NAMALWA (cell line): ENCODE measurements at regions not wholly inside any gene's neighbourhood (a gene's known extent, or its start where the extent isn't known, plus 50 kb on each side); places are given as distances from the start of the nearest gene placed in this dataset.
"Not testable (repeated sequence)": the region's sequence is repeated elsewhere in the genome, so short reads cannot be mapped to it uniquely, and the experiment has no call there.

Experiments
- DNase-seq: peaks from one replicate; pipeline ENCODE4 v3.0.0-alpha.2; 2015; ENCODE audit warnings: low spot score

DNA sequence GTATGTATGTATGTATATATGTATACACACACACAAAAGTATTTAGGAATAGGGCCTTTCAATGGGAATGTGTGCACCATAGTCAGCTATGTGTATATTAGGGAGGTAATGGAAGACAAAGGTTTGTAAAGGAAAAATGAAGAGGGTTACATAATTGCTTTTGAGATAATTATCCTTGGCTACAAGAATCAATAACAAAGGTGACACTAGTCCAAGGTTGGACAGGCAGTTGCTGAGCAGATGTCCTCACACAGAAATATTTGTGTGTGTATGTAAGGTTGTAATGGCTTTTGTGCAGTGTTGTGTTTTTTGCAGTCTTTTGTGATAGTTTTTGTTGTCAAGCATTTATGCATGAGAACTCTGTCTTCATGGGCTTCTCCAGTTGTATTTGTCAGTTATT, 157.9 kb upstream of the MARCKS start:
- no peak for DNase-seq

- DNase-seq, result no peak
These were observed 155.4 kb upstream of the MARCKS start for GRCh38 chr6:113701552-113702254.

DNA sequence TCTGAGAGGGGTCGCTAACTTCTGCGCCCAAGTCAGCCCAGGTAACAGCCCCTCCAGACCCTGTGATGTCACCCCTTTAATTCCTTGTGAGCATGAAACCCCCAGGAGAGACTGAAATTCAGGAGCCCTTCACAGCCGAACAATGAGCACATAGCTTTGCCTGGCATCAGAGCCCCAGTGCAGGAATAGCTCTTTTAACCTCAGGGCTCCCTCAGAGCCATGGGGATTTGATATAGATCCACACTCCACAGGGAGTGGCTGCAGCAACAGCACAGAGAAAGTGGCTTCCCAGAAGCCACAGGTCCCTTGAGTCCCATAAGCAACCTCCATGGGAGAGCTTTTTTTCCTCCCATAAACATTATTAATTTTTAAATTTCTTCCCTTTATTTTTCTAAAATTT, 150.0 kb upstream of the MARCKS start:
- no peak for DNase-seq

DNA sequence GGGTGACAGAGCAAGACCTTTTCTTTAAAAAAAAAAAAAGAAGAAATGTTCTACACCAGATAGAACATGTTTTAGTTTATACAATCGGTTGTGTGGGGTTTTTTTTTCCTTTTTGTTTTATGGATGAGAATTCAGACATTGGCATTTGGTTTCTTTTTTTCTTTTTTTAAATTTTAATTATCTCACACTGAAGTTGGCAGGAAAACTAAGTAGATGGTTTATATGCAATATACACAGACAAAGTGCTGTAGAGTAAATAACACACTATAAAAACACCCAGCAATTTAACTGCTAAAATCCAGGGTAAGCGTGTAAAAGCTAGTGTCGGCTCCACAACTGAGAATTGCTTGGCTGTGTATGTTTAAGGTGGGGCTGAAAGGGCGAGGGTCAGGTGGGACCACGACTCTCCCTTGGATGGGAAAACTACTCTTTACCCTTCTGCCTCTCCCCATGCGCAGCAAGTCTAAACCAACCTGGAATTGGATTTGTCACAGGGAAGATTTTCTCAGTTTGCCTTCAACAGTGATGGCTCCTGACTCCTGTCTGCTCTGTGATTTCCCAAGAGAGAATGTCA, 147.1 kb upstream of the MARCKS start:
- DNase-seq, result no peak

- no peak for DNase-seq
These were observed 143.5 kb upstream of the MARCKS start for GRCh38 chr6:113713665-113714064.

DNA sequence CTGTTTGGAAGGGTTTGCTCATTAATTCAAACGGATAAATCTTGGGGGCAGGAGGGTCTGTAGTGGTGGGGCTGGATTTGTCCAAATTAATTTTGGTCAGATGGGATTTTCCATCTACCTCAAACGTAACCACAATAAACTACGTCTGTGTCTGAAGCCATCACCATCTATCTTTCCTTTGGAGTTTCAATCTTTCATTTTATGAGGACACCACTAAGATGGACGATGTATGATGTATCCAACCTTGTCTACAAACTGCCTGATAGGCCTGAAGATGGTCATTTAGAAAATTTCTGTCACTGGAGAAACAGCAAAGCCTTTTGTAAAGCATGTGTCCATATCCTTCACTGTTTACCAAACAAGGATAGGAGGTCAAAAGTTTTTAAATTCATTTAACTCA, 138.6 kb upstream of the MARCKS start:
- no peak for DNase-seq

GRCh38 chr6:113719064-113719463, 138.1 kb upstream of the MARCKS start:
- no peak for DNase-seq

GRCh38 chr6:113719545-113719944, 137.6 kb upstream of the MARCKS start:
- DNase-seq, result no peak

- no peak for DNase-seq
These were observed 134.0 kb upstream of the MARCKS start for GRCh38 chr6:113723182-113723581.

GRCh38 chr6:113724927-113725326, 132.2 kb upstream of the MARCKS start:
- not testable (repeated sequence) for DNase-seq

DNA sequence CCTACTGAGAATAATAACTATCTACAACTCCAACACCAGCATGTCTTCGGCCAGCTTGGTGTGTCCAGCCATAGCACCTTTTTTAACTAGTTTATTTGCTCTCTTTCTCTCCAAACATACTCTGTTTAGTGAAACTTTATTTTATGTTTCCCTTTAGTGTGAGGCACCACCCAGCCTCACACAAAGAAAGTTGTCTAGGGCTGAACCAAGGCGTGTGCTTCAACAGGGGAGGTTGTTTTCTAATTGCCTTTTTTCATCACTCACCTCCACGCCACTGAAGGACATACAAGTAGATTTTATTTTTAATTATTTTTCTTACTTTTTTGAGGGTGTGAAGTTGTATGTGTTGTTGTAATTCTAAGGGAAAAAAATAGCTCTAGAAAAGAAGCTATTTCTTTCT, 125.6 kb upstream of the MARCKS start:
- no peak for DNase-seq

DNA sequence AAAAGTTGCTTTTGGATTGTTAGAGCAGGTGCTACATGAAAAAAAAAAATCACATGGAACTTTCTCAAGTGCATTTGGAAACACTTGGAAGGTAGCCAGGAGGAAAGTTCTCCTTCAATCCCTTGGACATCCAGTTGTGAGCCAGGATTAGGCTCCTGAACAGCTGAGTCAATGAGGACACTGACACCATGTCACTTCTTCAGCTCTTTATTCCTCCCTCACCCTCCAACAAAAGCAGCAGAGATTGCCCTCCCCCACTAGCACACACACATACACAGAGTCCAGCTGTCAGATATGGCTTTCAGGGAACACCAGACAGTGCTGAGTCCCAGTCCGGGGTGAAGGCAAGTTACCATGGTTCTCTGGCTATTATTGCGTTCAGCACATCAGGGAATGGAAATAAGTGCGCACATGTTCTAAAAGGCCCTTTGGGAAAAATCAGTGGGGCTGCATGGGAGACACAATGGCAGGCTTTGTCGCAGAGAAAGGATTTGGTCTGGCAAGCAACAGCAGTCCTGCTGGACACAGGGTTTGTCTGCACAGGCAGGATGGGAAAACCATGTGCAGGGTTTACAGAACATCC, 124.7 kb upstream of the MARCKS start:
- DNase-seq, result no peak

- DNase-seq, result no peak
These were observed 123.8 kb upstream of the MARCKS start for GRCh38 chr6:113733381-113733780.

DNA sequence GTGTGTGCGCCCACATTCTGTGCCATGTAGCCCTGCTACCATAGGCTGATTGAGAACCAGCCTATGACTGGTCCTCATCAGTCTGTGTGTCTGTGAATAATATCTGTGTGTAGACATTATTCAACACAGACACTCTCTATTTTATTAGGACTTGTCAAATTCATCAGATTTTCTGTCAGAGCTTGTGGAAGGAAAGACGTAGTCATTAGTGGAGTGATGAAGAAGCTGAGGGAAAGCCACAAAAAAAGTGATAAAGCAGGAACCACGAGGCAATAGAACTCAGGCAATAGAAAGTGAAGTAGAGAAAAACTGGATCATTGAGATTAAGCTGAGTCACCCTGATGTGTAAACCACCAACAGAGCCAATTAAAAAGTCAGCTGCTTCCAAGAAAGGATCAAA, 122.2 kb upstream of the MARCKS start:
- no peak for DNase-seq

DNA sequence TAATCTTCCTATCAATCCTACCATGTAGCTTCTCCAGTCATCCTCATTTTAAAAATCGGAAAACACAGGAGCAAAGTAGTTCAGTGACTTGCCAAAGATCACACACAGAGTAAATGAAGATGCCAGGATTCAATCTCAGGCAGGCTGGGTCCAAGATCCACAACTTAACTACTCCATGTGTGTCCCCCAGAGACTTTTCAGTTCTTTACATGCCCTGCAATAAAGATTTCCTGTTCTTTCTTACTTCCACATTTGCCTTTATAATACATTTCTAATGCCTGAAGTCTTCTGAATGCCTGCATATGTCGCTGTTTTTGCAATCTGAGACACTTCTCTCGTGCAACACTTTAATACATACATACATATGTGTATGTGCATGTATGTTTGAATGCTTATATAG, 121.7 kb upstream of the MARCKS start:
- no peak for DNase-seq

DNA sequence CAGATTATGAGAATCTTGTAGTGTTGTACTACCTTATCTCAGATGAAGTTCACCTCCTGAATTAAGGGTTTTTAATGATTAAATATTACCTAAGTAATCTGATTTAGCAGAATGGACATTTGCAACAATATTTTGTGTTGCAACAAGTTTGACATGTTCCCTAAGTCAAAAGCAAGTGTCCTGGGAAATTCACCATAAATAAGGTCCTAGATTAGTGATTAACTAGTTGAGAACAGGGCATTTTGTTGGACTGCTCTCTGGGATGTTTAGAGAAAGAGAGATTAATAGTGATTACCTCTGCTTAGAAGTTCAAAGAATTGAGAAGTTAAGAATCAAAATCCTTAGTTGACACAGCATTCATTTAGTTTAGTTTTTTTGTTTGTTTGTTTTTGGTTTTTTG, 120.2 kb upstream of the MARCKS start:
- no peak for DNase-seq

DNA sequence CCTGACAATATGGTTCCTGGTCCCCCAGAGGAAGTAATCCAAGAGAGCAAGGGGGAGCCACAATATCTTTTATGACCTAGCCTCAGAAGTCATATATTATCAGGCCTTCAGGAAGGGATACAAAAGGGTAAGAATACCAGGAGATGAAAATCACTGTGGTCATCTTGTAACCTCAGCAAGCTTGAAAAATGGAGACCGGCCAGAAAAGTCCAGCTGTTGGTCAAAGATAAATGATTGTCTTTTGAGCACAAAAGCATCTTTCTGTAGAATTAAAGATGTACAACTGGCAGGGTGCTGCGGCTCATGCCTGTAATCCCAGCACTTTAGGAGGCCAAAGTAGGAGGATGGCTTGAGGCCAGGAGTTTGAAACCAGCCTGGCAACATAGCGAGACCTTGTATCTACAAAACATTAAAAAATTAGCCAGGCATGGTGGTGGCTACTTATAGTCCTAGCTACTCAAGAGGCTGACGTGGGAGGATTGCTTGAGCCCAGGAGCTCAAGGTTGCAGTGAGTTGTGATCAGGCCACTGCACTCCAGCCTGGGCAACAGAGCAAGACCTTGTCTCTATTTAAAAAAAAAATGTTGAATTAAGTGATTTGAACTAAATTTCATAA, 118.0 kb upstream of the MARCKS start:
- DNase-seq, result no peak

DNA sequence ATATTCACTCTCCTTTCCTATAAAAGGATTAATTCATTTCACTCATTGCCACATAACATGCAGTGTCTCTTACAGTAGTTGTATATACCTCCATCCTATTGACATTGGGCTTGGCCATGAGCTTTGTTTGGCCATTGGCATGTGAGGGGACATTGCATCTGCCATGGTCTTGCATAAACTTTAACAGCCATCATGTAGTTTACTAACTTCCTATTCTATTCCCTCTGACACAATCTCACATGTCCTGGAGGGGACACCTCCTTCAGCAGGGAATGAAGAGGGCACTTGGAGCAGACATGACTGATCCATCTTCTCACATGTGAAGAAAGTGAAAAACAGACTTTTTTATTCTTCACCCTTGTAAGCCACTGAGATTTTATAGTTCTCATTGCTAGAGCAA, 115.5 kb upstream of the MARCKS start:
- DNase-seq, result no peak

DNA sequence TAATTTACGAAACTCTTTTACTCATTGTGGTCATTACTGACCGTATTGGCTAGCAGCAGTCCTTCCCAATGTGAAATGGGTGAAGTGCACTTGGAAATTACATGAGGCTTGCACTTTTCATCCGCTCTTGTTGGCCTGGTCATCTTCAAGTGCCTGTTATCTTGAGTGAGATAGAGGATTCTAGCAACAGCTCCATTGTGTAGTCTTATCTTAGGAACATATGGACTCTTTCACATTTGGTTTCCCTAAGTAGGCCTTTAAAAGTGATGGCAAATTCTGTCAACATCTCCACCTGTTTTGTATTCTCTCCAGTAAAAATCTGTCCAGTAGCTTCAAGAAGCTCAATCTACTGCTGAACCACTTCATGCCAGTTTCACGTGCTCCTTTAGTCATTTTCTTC, 114.8 kb upstream of the MARCKS start:
- no peak for DNase-seq

DNA sequence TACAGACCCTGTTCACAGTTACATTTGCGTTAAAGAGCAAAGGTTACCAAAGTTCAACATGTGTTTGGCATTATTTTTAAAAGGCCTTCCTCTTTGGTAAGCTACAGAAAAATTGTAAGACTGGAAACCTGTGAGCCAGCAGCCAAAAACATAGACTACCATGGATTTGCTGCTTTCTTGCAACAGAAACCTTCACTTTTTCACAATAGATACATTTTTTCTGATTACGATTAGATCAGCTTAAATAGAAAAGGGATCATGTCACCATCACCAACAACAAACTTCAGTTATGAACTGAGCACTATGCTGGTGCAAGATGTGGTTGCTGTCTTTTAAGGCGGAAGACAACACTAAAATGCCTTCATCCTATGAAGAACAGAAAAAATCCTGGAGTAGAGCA, 112.3 kb upstream of the MARCKS start:
- DNase-seq, result no peak

GRCh38 chr6:113750151-113750855, 106.8 kb upstream of the MARCKS start:
- no peak for DNase-seq

DNA sequence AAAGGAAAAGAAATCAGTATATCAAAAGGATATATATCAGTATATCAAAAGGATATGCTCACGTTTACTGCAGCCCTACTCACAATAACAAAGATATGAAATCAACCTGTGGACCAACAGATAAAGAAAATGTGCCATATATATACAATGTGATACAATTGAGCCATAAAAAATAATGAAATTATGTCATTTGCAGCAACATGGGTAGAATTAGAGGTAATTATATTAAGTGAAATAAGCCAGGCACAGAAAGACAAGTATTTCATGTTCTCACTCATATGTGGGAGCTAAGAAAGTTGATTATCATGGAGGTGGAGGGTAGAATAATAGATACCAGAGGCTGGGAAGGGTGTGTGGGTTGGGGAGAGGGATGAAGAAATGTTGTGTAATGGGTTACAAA, 102.9 kb upstream of the MARCKS start:
- no peak for DNase-seq
